B cell (primary cell): ENCODE measurements at regions not wholly inside any gene's neighbourhood (a gene's known extent, or its start where the extent isn't known, plus 50 kb on each side); places are given as distances from the start of the nearest gene placed in this dataset.

Experiments used
- ATAC-seq: fragments of 200-7000 bp; cut with Tn5 transposase; one replicate; pipeline ENCODE4 v1.10.0; 2021; ENCODE audit warnings: low read depth, mild to moderate bottlenecking, moderate number of reproducible peaks, moderate library complexity
- CTCF ChIA-PET: fragments of 350-600 bp; sonication (Branson Sonifier 250); formaldehyde crosslinking; loops from one replicate; lab custom pipeline; 2021; ENCODE audit warnings: antibody characterized with exemption, inconsistent platforms; lab: Charles Lee
- POLR2A ChIA-PET: fragments of 350-600 bp; sonication (Branson Sonifier 250); formaldehyde crosslinking; loops from one replicate; lab custom pipeline; 2021; ENCODE audit warnings: antibody characterized with exemption; lab: Charles Lee
- DNase-seq: peaks from one replicate; pipeline ENCODE4 v3.0.0; 2013
- H2AFZ ChIP-seq: 2 replicates; pipeline ENCODE4 v1.6.1; 2012; ENCODE audit warnings: mild to moderate bottlenecking, low read depth, low read length; ENCODE audit not compliant: insufficient read depth, poor library complexity, severe bottlenecking
- H3K27ac ChIP-seq, 2 donors: 1 replicate in 1 of 2; 2 replicates in 1 of 2; pipeline ENCODE4 v1.5.1; 2012 to 2013; ENCODE audit warnings: low read length in 2 of 2, mild to moderate bottlenecking in 2 of 2, moderate library complexity in 1 of 2
- H3K27me3 ChIP-seq, 4 experiments: fragments of 200-600 bp in 1 of 4; sonication (generic) in 1 of 4; replicated peaks in 1 of 4; 1 replicate in 2 of 4; 2 replicates in 2 of 4; pipeline versions ENCODE4 v1.6.1 to v1.7.0; 2013 to 2016; ENCODE audit warnings: low read length in 3 of 4, mild to moderate bottlenecking in 2 of 4, mixed read lengths in 1 of 4, moderate library complexity in 1 of 4; ENCODE audit not compliant: insufficient read depth in 4 of 4, control insufficient read depth in 3 of 4; ENCODE audit errors: control extremely low read depth in 1 of 4
- H3K36me3 ChIP-seq, 2 experiments: replicated peaks in 1 of 2; 1 replicate in 1 of 2; 2 replicates in 1 of 2; pipeline versions ENCODE4 v1.6.1 to v1.7.1; 2013; ENCODE audit warnings: low read length in 1 of 2; ENCODE audit not compliant: insufficient read depth in 2 of 2, control insufficient read depth in 1 of 2; ENCODE audit errors: control extremely low read depth in 1 of 2, extremely low read depth in 1 of 2
- H3K4me1 ChIP-seq, 2 donors: fragments of 200-600 bp in 1 of 2; sonication (generic) in 1 of 2; 1 replicate in 1 of 2; 2 replicates in 1 of 2; pipeline versions ENCODE4 v1.5.1 to v1.6.1; 2013 to 2017; ENCODE audit warnings: low read length in 2 of 2; ENCODE audit not compliant: control insufficient read depth in 2 of 2, insufficient read depth in 2 of 2
- H3K4me2 ChIP-seq: replicated peaks from 2 replicates; pipeline ENCODE3; 2012; ENCODE audit warnings: mild to moderate bottlenecking, low read depth, low read length; ENCODE audit not compliant: poor library complexity, severe bottlenecking
- H3K4me3 ChIP-seq, 5 experiments: fragments of 200-600 bp in 1 of 5; sonication (generic) in 1 of 5; 1 replicate in 3 of 5; 2 replicates in 2 of 5; pipeline versions ENCODE4 v1.5.1 to v1.7.0; 2011 to 2016; ENCODE audit warnings: low read length in 4 of 5, mild to moderate bottlenecking in 4 of 5, low read depth in 2 of 5, control low read depth in 1 of 5, moderate library complexity in 1 of 5; ENCODE audit not compliant: insufficient read depth in 1 of 5; ENCODE audit errors: control extremely low read depth in 1 of 5, extremely low read depth in 1 of 5
- H3K79me2 ChIP-seq: fragments of 200-600 bp; sonication (generic); one replicate; pipeline ENCODE4 v1.6.0; 2016; ENCODE audit warnings: low read length; ENCODE audit not compliant: control insufficient read depth, insufficient read depth
- H3K9ac ChIP-seq: fragments of 200-600 bp; sonication (generic); 2 replicates; pipeline ENCODE4 v1.6.1; 2017; ENCODE audit warnings: mild to moderate bottlenecking, low read length, moderate library complexity
- H3K9me3 ChIP-seq, 3 donors: one replicate each; pipeline versions ENCODE4 v1.6.1 to v1.7.1; 2013; ENCODE audit warnings: low read length in 2 of 3; ENCODE audit not compliant: control insufficient read depth in 2 of 3, insufficient read depth in 1 of 3; ENCODE audit errors: control extremely low read depth in 1 of 3
- H4K20me1 ChIP-seq: 2 replicates; pipeline ENCODE4 v1.6.0; 2012; ENCODE audit warnings: mild to moderate bottlenecking, low read length; ENCODE audit not compliant: insufficient read depth, control insufficient read depth, poor library complexity, severe bottlenecking
- H3K27ac Mint-ChIP-seq: one replicate; pipeline ENCODE4 v1.8.0; 2021; ENCODE audit warnings: mixed read lengths
- H3K27me3 Mint-ChIP-seq: one replicate; pipeline ENCODE4 v1.8.0; 2021; ENCODE audit warnings: mixed read lengths
- H3K4me1 Mint-ChIP-seq: one replicate; pipeline ENCODE4 v1.8.0; 2021; ENCODE audit warnings: mixed read lengths
- H3K4me3 Mint-ChIP-seq: one replicate; pipeline ENCODE4 v1.8.0; 2021; ENCODE audit warnings: mixed read lengths
- H3K9me3 Mint-ChIP-seq: one replicate; pipeline ENCODE4 v1.8.0; 2022; ENCODE audit warnings: mixed read lengths; ENCODE audit not compliant: insufficient read depth
- CTCF ChIP-seq: fragments of 200-600 bp; IDR thresholded peaks from one replicate; pipeline ENCODE4 v1.8.0; 2022; ENCODE audit warnings: antibody characterized with exemption, mild to moderate bottlenecking
- EZH2 ChIP-seq: IDR thresholded peaks from 2 replicates; pipeline ENCODE4 v1.6.1; 2012; ENCODE audit warnings: borderline replicate concordance, low read depth, mild to moderate bottlenecking, moderate library complexity, low read length; ENCODE audit not compliant: insufficient read depth, poor library complexity, severe bottlenecking
- WGBS: methylation state at CpG from one replicate; pipeline ENCODE4 v1.1.5; 2013; ENCODE audit warnings: missing lambda C conversion rate; ENCODE audit not compliant: insufficient coverage; 5-methylcytosine and 5-hydroxymethylcytosine counted together
- intact Hi-C: fragments of 100-400 bp; cut with micrococcal nuclease; formaldehyde crosslinking; loops from one replicate; pipeline ENCODE4 v1.10.0; 2022

- no peak for ATAC-seq
- Histone ChIP-seq H3K9me3 (peaks cover 0 to 13% (median 0%) of the 10 kb centered on the region in 3 donors), H3K27ac (no peak overlapping the region), H4K20me1 (no peaks in the 10 kb centered on the region), H3K27me3 (no peaks in the 10 kb centered on the region), H2AFZ (no peak overlapping the region), H3K4me2 (no peak overlapping the region), H3K36me3 (no peaks in the 10 kb centered on the region), H3K4me3 (no peak overlapping the region), H3K4me1 (no peaks in the 10 kb centered on the region), H3K79me2 (peaks cover 8% of the 10 kb centered on the region), H3K9ac (no peak overlapping the region)
- peaks cover 4% of the 10 kb centered on the region for H3K4me1 Mint-ChIP-seq
- ChIA-PET POLR2A (no interaction called here), CTCF (no interaction called here)
- no peaks in the 10 kb centered on the region for H3K27me3 Mint-ChIP-seq
- TF ChIP-seq EZH2 (no peak), CTCF (no peak)
- no peaks in the 10 kb centered on the region for H3K9me3 Mint-ChIP-seq
- H3K4me3 Mint-ChIP-seq: no peak overlapping the region
- 93% methylated on average over 10 of the region's 10 CpGs for WGBS
- H3K27ac Mint-ChIP-seq: no peak overlapping the region
- intact Hi-C loops: no loop called here
- no peak for DNase-seq
Observed at GRCh38 chr17:77352441-77352840, 211.7 kb downstream of the SEC14L1 start.

- 94% methylated on average over 6 of the region's 6 CpGs for WGBS
- Mint-ChIP-seq H3K9me3 (no peaks in the 10 kb centered on the region), H3K4me1 (peaks cover 4% of the 10 kb centered on the region), H3K27me3 (no peaks in the 10 kb centered on the region), H3K4me3 (no peak overlapping the region), H3K27ac (no peak overlapping the region)
- H3K9ac ChIP-seq: no peak overlapping the region
- H3K27ac ChIP-seq: no peak overlapping the region
- H2AFZ ChIP-seq: no peak overlapping the region
- peaks cover 8% of the 10 kb centered on the region for H3K79me2 ChIP-seq
- POLR2A ChIA-PET: no interaction called here
- H3K36me3 ChIP-seq: no peaks in the 10 kb centered on the region
- CTCF ChIA-PET: interaction anchor here (1.3 kb wide), 1 partner anchor 142 kb away, joined by 5 read pairs; no protein-coding TSS in a partner anchor
- TF ChIP-seq CTCF: no peak
- no peak for TF ChIP-seq EZH2
- peaks cover 0 to 13% (median 0%) of the 10 kb centered on the region in 3 donors for H3K9me3 ChIP-seq
- ATAC-seq (no peak), DNase-seq (no peak)
- no peak overlapping the region for H3K4me2 ChIP-seq
- H3K4me1 ChIP-seq: no peaks in the 10 kb centered on the region
- no peaks in the 10 kb centered on the region for H4K20me1 ChIP-seq
- H3K4me3 ChIP-seq: no peak overlapping the region
- intact Hi-C loops: no loop called here
- H3K27me3 ChIP-seq: no peaks in the 10 kb centered on the region
Observed at GRCh38 chr17:77352996-77353395, 212.2 kb downstream of the SEC14L1 start.
